Kidney (tissue), 13 donors: ENCODE measurements at regions not wholly inside any gene's neighbourhood (a gene's known extent, or its start where the extent isn't known, plus 50 kb on each side); places are given as distances from the start of the nearest gene placed in this dataset.

Experiments
- DNase-seq, 5 donors: peaks; one replicate each; pipeline ENCODE4 v3.0.0-alpha.2; 2013 to 2020
- FAIRE-seq: peaks from 2 replicates; lab custom pipeline; 2012; peaks lifted over from hg19 to GRCh38; lab: Jason Lieb, UNC
- H3K27ac ChIP-seq, 2 donors: one replicate each; pipeline ENCODE4 v1.7.0; 2013; ENCODE audit warnings: low read depth in 2 of 2, low read length in 2 of 2, inconsistent platforms in 1 of 2
- H3K27me3 ChIP-seq: one replicate; pipeline ENCODE4 v1.7.1; 2013; ENCODE audit warnings: low read length, inconsistent platforms; ENCODE audit not compliant: control insufficient read depth, insufficient read depth
- H3K36me3 ChIP-seq, 3 donors: one replicate each; pipeline versions ENCODE4 v1.7.0 to v1.7.1; 2013; ENCODE audit warnings: low read length in 3 of 3, control low read depth in 1 of 3, inconsistent platforms in 1 of 3; ENCODE audit not compliant: insufficient read depth in 3 of 3, control insufficient read depth in 2 of 3
- H3K4me1 ChIP-seq, 3 donors: one replicate each; pipeline versions ENCODE4 v1.7.0 to v1.7.1; 2013; ENCODE audit warnings: low read length in 3 of 3, inconsistent platforms in 1 of 3, low read depth in 1 of 3; ENCODE audit not compliant: control insufficient read depth in 2 of 3, insufficient read depth in 2 of 3
- H3K4me3 ChIP-seq, 3 donors: one replicate each; pipeline versions ENCODE4 v1.7.0 to v1.8.1; 2013; ENCODE audit warnings: low read length in 3 of 3, control low read depth in 1 of 3, inconsistent platforms in 1 of 3
- H3K9ac ChIP-seq, 3 donors: one replicate each; pipeline versions ENCODE4 v1.7.0 to v1.7.1; 2013; ENCODE audit warnings: low read length in 3 of 3, control low read depth in 1 of 3, inconsistent platforms in 1 of 3
- H3K9me3 ChIP-seq, 3 donors: one replicate each; pipeline versions ENCODE4 v1.7.0 to v1.7.1; 2013; ENCODE audit warnings: low read length in 3 of 3, control low read depth in 1 of 3, inconsistent platforms in 1 of 3; ENCODE audit not compliant: control insufficient read depth in 2 of 3, insufficient read depth in 1 of 3
- CTCF ChIP-seq: IDR thresholded peaks from 3 replicates; pipeline ENCODE4 v1.5.1; 2012; ENCODE audit warnings: mild to moderate bottlenecking, moderate library complexity, borderline replicate concordance; ENCODE audit not compliant: insufficient read depth; ENCODE audit errors: extremely low read depth
- intact Hi-C: fragments of 100-400 bp; cut with DNase I; formaldehyde crosslinking; loops from one replicate; pipeline ENCODE4 v1.11.1; 2022
- donor health status: control.
- donor health status: control.
- donor health status: control.
- donor health status: control.
- donor health status: control.
- donor health status: DM: yes; HTN: yes; CAD: no.
- donor health status: Normal renal cell carcinoma (clear cell type).

GRCh38 chr12:115758877-115759620 lies 518.4 kb downstream of the MED13L start:
- DNase-seq (no peak), FAIRE-seq (no peak)
- H3K36me3 ChIP-seq = no peaks in the 10 kb centered on the region
- intact Hi-C loops = no loop called here
- H3K27ac ChIP-seq = peak overlapping the region in 1 of 2 donors; percentile 30
- no peaks in the 10 kb centered on the region for H3K27me3 ChIP-seq
- no peak overlapping the region for H3K4me3 ChIP-seq
- H3K9ac ChIP-seq = no peak overlapping the region
- no peaks in the 10 kb centered on the region for H3K9me3 ChIP-seq
- TF ChIP-seq CTCF = no peak
- H3K4me1 ChIP-seq = peaks cover 0 to 2% (median 0%) of the 10 kb centered on the region in 3 donors

- intact Hi-C loops = no loop called here
- no peak overlapping the region for H3K9ac ChIP-seq
Measured at GRCh38 chr12:115758183-115758582, 519.3 kb downstream of the MED13L start.

GRCh38 chr12:115756804-115757203 lies 520.7 kb downstream of the MED13L start:
- intact Hi-C loops = no loop called here
- no peaks in the 10 kb centered on the region for H3K9me3 ChIP-seq
- DNase-seq (no peak), FAIRE-seq (no peak)
- H3K4me1 ChIP-seq = no peaks in the 10 kb centered on the region
- H3K36me3 ChIP-seq = no peaks in the 10 kb centered on the region
- H3K4me3 ChIP-seq = no peak overlapping the region
- no peak for TF ChIP-seq CTCF
- H3K27ac ChIP-seq = no peak overlapping the region
- H3K27me3 ChIP-seq = no peaks in the 10 kb centered on the region
- no peak overlapping the region for H3K9ac ChIP-seq

More at GRCh38 chr12:115758183-115758582, 519.3 kb downstream of the MED13L start:
- TF ChIP-seq CTCF = no peak
- Histone ChIP-seq H3K27me3 (no peaks in the 10 kb centered on the region), H3K4me1 (no peaks in the 10 kb centered on the region), H3K4me3 (no peak overlapping the region), H3K27ac (no peak overlapping the region), H3K9me3 (no peaks in the 10 kb centered on the region), H3K36me3 (no peaks in the 10 kb centered on the region)
- no peak for FAIRE-seq
- peak in 2 of 5 donors; percentile 56 to 63 for DNase-seq
